ENCODE measurements at regions not wholly inside any gene's neighbourhood (a gene's known extent, or its start where the extent isn't known, plus 50 kb on each side); places are given as distances from the start of the nearest gene placed in this dataset.

GRCh38 chr16:59748531-59748930 is 1014.4 kb upstream of the GOT2 start:
- Histone ChIP-seq H2AFZ (ENCODE audit: low read depth, low read length) (no peak overlapping the region), H3K4me2 (ENCODE audit: insufficient read depth, low read length) (no peak overlapping the region), H3K79me2 (ENCODE audit: control insufficient read depth, insufficient read depth, low read length) (no peaks in the 10 kb centered on the region), H3K4me1 (replicated peaks in 1 of 2; ENCODE audit: control insufficient read depth in 2 of 2, insufficient read depth in 2 of 2, low read length in 2 of 2) (no peaks in the 10 kb centered on the region), H3K9ac (ENCODE audit: insufficient read depth in 1 of 2, low read depth in 2 of 2, low read length in 2 of 2) (no peak overlapping the region), H4K20me1 (replicated peaks; ENCODE audit: control insufficient read depth, insufficient read depth, low read length) (no peaks in the 10 kb centered on the region), H3K27ac (ENCODE audit: extremely low read depth, low read depth, low read length) (no peak overlapping the region), H3K9me3 (replicated peaks; ENCODE audit: control insufficient read depth, insufficient read depth, low read depth, low read length) (no peaks in the 10 kb centered on the region), H3K4me3 (no peak overlapping the region), H3K9me1 (ENCODE audit: control insufficient read depth, insufficient read depth, low read length) (no peaks in the 10 kb centered on the region), H3K36me3 (ENCODE audit: control insufficient read depth, insufficient read depth, low read length) (no peaks in the 10 kb centered on the region), H3K27me3 (ENCODE audit: control insufficient read depth in 2 of 2, insufficient read depth in 2 of 2, low read length in 2 of 2) (no peaks in the 10 kb centered on the region)
- ATAC-seq, result no peak
- POLR2A ChIA-PET, result no interaction called here
- intact Hi-C loops (cut with micrococcal nuclease), result no loop called here
- no TSS peak for BruUV-seq (replicated peaks)
- no peak for FAIRE-seq
- WGBS (ENCODE audit: insufficient coverage, low coverage, missing lambda C conversion rate), result 3% methylated on average over 3 of the region's 3 CpGs
- CTCF ChIA-PET (ENCODE audit: low intra/inter-chr PET ratio), result no interaction called here
- no peak for DNase-seq (ENCODE audit: extremely low read depth in 1 of 4, low spot score in 3 of 4)
- in situ Hi-C loops (cut with MboI), result no loop called here
- TF ChIP-seq ZNF77 (CRISPR knock-in tag; IDR thresholded peaks at IDR 0.05), result no peak
- TF ChIP-seq CTCFL (IDR thresholded peaks at IDR 0.05; ENCODE audit: borderline replicate concordance, insufficient read depth, low read depth, low read length, poor library complexity, severe bottlenecking), result no peak
- TF ChIP-seq TSHZ1 (CRISPR knock-in tag; IDR thresholded peaks at IDR 0.05), result no peak
- no peak for TF ChIP-seq KLF13 (tag; IDR thresholded peaks at IDR 0.05; ENCODE audit: borderline replicate concordance, low read depth)
- no peak for TF ChIP-seq MITF (IDR thresholded peaks at IDR 0.05)
- no peak for TF ChIP-seq CBFB (CRISPR knock-in tag; IDR thresholded peaks at IDR 0.05)
- no peak for TF ChIP-seq KLF10 (CRISPR knock-in tag; IDR thresholded peaks at IDR 0.05)
- TF ChIP-seq GMEB1 (CRISPR knock-in tag; IDR thresholded peaks at IDR 0.05), result no peak
- TF ChIP-seq USF2 (CRISPR knock-in tag; IDR thresholded peaks at IDR 0.05), result no peak
- no peak for TF ChIP-seq CCNT2 (IDR thresholded peaks at IDR 0.05; ENCODE audit: borderline replicate concordance, extremely low read depth, insufficient read length, low read depth, low read length)
- no peak for TF ChIP-seq FOXA1 (IDR thresholded peaks at IDR 0.05; ENCODE audit: borderline replicate concordance)
